CMK (cell line): ENCODE measurements at regions not wholly inside any gene's neighbourhood (a gene's known extent, or its start where the extent isn't known, plus 50 kb on each side); places are given as distances from the start of the nearest gene placed in this dataset.
A peak's percentile ranks its signal among the peaks of the same experiment; 100 is the strongest.

Experiments used
- DNase-seq: peaks from one replicate; pipeline ENCODE4 v3.0.0-alpha.2; 2010; ENCODE audit warnings: low read depth

DNA sequence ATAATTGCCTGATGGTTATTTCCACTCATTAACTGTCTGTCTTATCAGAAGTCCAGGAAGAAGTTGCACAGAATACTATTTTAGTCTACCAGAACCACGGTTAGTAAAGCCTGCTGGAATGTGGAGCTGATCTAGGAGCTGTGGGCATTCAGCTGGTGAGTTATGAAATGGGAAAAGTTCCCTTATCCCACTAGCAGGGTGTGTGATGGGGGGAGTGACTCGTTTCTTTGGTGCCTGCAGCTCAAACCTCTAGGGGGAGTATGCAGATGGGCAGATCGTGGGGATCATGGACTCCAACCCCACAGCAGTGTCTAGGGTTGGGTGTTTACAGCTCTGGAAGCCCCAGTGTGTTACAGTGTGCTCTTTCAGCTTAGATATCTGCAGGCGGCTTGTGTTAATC, 305.7 kb upstream of the BOD1L1 start:
- no peak for DNase-seq

DNA sequence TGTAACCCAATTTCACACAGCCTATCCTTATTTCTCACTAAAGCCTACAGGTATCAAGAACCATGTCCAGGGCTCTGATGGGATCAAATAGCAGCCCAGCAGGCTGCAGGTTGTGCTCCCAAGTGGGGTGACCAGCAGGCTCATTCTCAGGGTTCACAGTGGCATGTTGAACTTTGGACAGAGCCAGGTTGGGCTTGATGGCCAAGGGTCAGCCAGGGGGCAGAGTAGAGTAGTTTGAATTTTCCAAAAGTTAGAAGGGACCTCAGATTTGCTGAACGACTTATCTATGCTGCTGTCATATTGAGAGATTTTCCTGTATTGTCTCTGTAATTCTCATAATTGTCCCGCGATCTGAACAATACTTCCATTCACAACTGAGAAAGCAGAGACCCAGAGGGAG, 310.8 kb upstream of the BOD1L1 start:
- DNase-seq: no peak

DNA sequence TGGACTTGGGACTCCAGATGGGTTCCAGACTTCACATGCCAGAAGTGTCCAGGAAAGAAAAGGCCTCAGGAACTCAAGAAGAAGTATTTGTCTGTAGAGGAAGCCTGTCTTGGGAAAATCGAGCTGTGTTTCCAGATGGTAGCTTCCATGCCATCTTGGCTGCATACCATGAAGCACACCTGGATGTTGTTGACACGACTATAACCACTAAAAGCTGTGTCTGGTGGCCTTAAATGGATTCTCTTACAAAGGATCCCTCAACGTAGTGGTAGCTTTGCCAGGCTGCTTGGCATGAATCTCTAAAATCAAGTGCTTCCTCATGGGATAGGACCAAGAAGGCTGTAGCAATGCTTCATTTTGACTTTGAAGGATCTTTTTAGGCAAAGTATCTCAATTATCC, 313.4 kb upstream of the BOD1L1 start:
- DNase-seq: no peak

DNA sequence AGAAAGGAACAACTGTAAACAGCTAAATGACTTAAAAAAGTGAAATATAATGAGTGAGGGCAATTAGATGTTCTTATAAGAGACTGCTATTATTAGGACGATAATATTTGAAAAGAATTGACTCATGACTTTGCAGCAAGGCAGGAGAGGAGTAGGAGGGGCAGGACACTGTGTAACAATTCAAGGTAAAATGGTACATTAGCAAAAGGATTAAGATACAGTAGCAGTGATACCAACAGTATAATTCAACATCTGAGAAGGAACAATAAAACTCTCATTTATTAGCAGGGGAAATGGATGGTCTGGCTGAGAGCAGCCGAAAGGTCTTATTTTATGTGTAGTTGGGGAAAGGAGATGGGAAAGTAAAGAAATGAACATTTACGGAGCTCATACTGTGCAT, 315.5 kb upstream of the BOD1L1 start:
- no peak for DNase-seq

DNA sequence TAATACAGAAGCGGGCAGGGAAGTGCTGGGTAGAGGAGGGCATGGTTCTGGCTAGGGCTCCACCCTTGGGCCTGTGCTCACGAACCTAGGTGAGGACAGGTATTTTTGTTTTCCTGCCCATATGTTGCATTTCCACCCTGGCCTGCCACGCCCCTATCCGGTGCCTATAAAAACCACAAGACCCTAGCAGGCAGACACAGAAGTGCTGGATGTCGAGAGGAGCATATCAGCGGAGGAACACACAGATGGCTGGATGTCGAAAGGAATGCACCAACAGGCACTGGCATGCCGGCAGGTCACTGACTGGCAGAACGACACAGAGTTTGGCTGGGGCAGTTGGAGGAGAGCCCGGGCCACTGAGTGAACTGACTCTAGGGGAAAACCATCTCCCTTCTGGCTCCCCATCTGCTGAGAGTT, 316.6 kb upstream of the BOD1L1 start:
- no peak for DNase-seq

DNA sequence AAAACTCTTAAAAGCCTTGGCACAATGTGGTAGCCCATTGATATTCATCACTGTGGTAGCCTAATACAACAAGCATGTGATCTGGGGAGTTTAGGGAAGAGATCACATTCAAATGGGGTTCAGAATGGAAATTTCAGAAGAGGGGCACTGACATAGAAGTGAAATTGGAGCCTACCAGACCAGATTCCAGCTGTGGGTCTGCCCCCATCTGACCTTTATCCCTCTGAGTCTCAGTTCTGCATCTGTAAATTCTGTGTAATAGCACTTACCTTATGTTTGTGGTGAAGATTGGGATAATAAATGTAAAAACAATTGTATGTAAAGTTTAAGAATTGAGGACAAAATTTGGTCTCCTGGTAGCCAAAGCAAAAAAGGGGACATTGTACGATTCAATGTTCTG, 320.4 kb upstream of the BOD1L1 start:
- DNase-seq: no peak

DNA sequence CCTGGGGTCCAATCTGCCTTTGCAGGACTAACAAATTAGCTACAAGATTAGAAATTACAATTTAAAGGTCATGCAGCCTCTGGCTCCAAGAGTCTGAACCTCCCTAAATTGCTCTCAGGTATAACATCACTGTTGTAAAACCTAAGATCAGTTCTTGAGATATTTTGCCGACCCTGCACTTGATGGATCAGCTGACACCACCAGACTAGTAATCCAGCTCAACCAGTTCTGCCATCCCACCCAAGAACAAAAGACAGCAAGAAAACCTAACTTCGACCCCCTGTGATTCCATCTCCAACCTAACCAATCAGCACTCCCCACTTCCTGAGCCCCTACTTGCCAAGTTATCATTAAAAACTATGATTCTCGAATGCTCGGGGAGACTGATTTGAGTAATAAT, 323.0 kb upstream of the BOD1L1 start:
- DNase-seq: no peak

DNA sequence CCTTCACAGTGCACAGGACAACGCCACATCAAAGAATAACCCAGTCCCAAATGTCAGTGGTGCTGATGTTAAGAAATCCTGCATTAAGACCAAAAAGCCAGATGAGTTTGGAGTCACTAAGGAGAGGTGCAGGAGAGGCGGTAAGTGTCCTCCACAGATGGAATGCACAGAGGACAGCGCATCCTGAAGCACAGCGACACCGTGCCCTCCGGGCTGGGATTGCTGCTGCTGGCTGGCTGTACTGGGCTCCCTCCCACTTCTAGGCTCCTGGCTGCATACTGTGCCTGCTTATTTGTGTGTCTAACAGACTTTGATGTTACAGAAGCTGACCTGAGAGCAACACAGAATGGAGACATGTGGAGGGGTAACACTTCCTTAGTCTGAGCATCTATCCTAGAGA, 325.6 kb upstream of the BOD1L1 start:
- no peak for DNase-seq

DNA sequence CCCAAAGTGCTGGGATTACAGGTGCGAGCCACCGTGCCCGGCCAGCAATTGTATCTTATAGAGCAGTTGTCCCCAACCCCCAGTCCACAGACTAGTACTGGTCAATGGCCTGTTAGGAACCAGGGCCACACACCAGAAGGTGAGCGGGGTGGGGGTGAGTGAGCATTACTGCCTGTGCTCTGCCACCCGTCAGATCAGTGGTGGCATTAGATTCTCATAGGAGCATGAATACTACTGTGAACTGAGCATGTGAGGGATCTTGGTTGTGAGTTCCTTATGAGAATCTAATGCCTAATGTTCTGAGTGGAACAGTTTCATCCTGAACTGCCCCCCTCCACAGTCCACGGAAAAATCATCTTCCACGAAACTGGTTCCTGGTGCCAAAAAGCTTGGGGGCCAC, 328.0 kb upstream of the BOD1L1 start:
- DNase-seq: no peak

DNA sequence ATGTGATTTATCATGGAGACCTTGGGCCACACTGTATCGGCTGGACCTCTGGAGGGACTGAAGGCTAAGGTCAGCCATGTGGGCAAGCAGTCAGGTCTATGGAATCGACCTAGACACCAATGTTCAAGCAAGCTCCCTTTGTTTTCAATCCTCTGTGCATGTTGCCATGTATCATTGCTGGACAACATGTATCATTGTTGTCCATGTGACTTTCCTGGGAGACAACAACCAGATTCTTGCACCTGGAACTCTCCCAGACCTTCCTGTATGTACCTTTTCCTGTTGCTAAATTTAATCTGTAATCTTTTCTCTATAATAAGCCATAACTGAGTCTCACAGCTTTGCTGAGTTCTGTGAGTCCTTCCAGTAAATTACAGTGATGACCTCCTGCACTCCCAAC, 329.4 kb upstream of the BOD1L1 start:
- no peak for DNase-seq

DNA sequence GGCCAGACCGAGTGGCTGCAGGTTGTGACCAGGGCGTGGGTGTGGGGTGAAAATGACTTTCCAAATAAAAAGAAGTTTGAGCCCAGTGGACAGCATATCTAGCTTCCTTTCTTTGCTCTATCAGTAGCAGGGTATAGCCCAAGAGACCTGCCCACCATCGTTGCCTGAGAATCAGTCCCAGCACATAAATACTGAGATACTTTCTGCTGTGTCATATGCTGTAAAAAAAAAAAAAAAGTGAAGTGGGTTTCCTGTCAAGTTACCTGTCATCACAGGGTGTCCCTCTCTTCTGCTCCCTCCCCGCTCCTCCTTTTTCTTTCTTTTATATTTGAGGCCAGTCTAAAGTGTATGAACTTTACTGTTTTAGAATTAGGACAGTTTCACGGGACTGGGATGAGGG, 330.3 kb upstream of the BOD1L1 start:
- DNase-seq: no peak

DNA sequence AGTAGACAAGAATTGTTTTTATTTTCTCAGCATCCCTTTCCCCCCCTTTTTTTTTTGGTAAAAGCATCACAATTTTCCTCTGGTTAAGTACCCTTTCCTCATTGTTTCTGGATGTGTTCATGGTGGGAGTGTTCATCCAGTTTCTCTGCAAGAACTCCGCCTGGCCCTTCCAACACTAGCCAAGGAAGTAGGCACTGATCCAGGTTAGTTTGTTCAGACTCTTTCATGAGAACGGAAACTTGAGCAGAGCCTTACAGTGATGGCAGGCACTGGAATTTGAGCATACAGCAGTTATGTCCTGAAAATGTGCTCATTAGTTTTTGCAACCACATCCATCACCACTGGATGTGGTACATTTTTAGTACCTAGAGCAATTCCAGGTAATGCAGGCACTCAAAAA, 336.1 kb upstream of the BOD1L1 start:
- DNase-seq: no peak

DNA sequence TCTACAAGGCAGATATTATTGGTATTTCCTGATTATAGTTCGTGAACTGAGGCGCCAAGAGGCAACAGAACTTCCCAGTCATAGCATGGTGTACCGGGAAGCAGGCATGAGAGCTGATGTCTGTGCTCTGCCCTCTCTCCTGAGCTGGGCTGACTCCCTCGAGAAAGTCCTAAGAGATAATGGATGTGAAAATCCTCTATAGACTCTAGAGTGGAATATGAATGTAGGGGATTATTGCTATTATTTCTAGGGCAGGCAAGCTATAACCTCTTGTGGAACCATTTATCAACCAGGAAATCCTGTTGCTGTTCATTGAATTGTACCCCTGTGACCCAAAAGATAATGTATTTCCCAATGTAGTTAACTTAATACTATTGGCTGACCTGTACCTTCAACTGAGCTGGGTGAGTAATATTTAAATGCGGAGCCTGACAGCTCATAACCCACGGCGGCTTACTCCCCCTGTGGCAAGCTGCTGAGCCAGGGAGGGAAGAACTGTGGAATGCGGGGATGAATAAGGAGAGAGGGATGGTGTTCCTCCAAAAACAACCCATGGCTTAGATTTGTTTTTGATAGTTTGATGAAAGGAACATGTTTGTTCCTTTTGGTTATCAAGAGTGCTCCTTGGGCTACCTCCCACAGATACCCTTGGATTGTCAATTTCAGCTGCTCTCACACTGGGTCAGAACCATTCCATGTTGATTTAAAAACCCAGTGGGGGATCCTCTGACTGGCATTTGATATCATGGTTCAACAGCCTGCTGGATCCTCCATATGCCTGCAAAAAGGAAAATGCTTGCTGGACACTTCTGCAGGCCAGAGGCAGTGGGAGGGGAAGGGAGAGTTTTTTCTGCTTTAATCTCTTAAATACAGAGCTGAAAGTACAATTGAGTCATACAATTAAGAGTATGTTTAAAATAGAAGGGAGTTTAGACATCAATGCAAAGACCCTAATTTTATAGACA, 339.0 kb upstream of the BOD1L1 start:
- no peak for DNase-seq

DNA sequence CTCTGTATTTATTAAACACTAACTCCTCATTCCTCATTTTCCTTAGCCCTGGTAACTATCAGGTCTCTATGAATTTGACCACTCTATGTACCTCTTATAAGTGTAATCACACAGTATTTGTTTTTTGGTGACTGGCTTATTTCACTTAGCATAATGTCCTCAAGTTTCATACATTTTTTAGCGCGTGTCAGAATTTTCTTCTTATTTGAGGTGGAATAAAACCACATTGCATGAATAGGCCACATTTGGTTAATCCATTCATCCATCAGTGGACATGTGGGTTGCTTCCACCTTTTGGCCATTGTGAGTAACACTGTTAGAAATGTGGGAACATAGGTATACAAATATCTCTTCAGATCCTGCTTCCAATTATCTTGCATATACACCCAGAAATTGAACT, 341.2 kb upstream of the BOD1L1 start:
- DNase-seq: no peak

DNA sequence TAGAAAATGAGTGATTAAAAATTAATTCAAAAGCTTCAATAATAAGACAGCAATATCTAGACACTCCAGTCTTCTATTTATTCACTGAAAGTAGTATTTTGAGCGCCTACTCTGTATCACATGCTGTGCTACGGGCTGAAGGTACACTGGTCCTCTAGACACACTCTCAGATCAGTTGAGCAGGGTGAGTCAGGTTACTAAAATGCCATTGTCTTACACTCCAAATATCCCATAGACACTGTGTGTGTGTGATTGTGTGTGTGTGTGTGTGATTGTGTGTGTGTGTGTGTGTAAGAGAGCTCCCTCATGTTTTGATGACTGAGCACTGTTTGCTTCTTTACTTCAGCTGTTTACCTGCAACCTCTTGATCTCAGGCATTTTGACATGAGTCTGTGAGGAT, 342.8 kb upstream of the BOD1L1 start:
- DNase-seq: no peak

DNA sequence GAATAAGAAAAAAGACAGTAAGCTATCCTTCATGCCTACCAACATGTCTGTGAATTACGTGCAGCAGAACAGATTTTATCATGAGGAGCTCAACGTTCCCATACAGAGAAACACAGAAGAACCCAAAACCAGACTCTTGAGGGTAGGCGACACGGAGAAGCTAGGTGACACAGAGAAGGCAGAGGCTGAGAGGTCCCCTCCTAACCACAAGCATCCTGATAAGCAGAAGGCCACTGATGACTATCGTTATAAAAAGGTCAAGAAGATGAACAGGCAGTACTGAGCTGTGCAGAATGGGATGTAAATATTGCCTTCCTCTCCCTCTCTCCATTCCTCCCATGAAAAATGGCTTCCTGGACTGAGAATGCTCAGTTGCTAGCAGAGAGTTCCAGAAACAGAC, 350.2 kb upstream of the BOD1L1 start:
- peak; percentile 56 for DNase-seq

DNA sequence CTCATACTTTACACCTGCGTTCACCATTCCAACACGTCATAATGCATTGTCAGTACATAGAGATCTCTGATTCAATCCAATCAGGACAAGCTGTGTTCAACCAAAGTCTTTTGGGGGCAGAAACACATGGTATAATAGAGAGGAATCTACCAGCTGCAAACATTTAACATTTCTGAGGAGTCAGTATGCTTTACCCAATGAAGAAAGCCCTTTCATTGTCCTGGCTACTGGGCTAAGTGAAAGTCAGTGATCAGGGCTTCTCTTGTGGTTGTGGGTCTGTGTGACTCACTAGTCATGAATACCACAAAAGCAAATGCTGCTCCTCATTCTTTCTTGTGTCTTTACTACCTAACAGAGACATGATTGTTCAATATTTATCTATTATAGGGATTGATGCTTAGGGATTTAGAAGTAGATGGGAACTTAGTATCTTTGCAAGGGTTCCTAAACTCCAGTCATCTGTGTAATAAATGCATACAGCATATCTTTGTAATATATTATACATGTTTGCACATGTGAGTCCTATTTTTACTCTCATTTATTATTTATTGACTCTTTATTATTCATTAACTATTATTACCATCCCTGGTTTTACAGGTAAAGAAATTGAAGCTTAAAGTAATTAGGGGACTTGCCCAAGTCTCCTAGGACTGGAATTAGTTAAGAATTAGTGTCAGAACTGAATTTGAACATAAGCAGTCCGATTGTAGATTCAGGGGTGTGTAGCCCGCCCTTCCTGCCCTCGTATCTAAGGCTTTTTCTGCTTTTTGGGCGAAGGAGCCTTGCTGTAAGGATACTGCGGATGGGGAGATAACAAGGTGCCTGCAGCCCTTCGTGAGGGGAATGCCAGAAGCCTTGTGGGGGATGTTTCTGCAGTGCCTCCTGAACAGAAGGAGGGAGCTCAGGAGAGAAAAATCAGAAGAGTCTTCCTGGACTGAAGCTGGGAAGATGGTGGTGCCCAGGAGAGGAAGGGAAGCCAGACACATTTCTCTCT, 353.1 kb upstream of the BOD1L1 start:
- DNase-seq: peak; percentile 70

DNA sequence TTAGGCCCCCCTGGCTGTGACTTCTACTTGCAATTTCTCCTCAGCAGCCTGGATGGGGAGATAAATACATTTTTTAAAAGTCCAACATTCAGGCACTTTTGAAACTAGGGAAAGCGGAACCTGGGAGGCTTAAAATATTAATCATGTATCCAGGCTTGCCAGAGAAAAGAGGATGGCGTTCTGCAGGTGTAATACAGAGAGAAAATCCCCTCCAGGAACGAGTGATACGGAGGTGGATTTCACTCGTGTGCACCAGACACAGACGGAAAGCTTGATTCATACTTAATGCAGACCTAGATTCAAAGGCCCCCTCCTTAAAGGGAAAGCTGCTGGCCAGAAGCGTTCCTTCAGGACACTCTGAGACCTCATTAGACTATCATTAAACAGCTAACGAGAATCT, 354.0 kb upstream of the BOD1L1 start:
- no peak for DNase-seq

DNA sequence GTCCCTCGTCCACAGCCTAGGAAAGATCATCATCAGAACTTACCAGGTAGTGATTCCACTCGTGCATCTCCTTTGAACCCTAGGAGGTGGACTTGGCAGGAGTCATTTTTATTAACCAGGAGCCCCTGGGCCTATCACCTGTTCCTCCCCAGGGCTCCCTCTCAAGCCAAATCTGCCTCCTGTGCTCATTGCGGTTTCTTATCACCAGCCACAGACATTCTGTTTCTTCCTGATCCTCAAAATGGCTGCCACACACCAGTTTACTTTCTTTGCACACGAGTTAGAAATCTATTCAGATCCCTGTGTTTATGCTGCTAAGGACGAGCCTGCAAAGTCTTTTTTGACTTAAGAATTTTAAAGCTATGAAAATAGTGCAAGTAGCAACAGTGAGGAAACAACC, 354.5 kb upstream of the BOD1L1 start:
- DNase-seq: peak; percentile 84

DNA sequence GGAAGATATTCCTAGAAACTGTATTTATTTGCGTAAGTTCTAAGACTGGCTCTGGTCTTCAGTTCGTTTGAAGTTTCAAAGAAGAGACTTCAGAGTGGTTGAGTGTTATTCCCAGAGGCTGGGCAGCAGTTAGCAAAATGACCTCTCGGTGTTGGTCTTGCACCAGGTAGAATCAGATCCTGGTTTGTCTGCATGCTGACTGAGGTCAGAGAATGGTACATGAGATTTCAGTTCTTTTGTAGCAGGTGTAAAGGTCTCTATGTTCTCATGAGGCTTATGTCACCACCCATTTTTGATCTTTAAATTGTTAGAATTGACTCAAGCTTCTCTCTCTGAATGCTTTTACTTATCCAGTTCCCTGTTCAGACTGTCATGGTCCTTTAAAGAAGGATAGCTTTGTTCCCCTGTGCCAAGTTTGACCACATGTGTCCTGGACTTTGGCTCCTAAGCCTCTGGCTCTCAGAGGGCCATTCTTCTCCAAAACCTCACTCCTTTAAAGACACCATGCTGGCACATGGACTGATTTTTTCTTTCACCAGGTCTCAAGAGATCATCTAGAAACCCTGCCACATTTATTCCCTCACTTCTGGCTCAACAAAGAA, 355.8 kb upstream of the BOD1L1 start:
- DNase-seq: no peak

DNA sequence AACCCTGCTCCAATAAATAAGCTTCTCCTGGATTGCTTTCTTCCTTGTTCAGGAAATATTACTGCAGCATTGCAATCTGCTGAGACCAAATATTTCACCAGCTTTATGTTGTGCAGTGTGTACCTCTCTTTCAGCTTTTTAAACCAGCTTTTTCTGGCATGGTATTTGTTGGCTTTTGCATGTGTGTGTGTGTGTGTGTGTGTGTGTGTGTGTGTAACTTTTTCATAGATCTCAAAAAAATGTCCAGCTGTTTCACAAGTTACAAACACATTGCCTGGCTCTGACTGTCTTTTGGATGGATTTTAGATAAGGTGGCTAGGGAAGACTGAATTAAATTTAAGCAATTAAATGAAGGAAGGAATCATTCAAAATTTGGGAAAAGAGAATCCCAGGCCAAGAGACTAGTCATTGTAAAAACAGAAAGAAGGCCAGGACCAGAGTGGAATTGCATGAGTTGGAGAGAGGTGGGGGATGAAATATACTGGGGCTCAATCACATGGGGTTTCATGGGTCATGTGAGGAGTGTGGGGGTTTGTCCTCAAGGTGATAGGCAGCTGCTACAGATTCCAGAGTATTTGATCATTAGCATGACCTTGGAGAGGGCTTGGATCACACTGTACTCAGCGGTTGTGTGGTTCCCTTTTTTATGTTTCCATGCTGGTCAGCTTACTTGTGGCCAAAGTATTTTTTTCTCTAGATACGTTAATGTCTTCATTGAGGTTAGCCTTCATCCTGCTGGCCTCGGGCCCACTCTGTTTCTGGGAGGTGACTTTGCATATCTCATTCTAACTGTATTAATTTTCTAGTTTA, 357.7 kb upstream of the BOD1L1 start:
- peak; percentile 29 for DNase-seq

DNA sequence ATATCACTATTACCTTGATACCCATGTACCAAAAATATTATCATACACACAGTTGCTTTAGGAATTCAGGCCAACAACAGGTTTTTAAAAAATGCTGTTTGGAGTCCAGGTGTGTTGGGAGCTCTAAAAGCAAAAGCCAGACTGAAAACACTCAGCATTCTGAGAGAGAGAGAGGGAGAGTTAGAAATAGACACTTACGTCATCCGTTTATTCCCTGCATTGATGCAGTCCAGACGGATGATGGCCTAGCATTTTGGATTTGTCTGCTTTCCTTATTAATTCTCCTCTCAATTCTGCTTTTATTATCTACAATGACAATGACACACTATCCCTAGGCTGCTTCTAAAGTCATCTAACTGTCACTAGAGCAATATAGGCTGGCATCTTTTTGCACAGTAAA, 358.3 kb upstream of the BOD1L1 start:
- no peak for DNase-seq
